ENCODE measurements at regions not wholly inside any gene's neighbourhood (a gene's known extent, or its start where the extent isn't known, plus 50 kb on each side); places are given as distances from the start of the nearest gene placed in this dataset.
"Not testable (repeated sequence)": the region's sequence is repeated elsewhere in the genome, so short reads cannot be mapped to it uniquely, and the experiment has no call there.

DNA sequence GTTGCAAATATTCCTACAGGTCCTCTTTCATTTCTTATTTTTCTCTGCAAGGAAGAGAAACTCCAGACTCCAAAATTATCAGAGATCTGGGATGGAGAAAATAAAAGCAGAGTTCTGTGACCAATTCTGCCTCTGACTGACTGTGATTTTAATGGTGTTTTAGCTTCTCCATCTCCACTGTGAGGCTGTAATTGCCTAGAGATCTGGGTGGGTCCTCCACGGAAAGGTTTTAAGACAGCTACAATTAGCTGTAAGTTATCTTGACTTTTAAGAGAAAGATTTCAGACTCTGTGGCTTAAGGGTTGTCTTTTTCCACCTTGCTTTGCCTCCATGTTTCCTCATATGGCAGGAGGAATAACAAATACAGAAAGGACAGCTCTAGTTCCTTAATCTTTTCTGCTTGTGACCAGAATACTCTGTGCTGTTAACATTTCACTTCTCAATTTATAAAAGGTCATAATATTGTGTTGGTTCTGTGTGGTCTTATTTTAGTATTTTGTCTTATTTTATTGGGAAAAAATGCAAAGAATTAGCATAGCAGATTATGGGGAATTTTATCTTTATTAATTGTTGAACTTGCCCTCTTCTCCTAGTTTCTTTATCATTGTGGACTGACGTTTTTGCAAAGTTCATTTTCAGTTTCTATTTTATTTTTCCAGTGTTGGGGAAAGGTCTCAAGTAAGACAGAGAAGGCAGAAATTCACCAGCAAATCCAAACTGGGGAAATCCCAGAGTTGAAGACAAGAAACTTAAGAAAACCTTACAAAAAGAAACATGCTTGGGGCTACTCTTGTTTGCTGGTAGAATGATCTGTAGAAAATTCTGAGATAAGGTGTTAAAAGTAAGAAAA lies 157.9 kb downstream of the RAP2B start:
- no peak for DNase-seq

DNA sequence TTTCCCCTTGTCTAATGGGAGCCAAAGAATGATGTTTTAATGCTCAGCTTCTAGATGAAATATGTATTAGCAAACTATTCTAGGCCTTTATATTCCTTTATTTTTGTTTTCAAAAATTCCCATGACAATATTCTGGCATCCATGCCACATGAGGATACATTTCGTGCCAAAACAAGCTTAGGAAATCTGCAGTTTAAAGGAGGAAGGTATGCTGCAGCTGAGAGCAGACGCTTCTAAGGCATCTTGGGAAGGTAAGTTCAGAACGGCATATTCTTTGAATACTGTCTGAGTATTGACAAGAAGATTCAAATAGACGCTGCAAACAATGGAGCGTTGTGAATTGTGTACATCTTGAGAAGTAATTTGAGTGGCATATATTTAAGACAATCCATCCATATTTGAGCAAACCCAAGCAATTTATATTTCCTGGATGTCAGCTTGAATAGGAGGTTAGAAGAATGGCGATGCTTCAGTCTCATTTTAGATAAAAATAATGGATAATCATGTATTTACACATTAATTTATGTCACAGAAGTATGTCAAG lies 158.6 kb downstream of the RAP2B start:
- no peak for DNase-seq

DNA sequence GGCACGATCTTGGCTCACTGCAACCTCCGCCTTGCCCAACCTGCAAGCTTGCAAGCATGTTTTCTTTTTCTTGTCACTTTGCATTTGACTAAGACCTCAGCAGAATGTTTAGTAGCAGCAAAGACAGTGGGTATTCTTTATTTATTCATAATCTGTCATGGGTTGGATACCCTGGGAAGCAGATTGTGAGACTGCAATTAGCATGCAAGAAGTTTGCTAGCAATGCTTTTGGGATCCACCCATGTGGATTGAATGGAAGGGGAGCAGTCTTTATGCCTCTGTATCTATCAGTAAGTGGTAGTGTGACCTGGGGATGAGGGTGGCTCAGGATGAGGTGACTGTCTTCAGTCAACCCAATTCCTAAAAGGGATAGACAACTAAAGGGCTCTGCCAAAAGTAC lies 166.7 kb downstream of the RAP2B start:
- no peak for DNase-seq

DNA sequence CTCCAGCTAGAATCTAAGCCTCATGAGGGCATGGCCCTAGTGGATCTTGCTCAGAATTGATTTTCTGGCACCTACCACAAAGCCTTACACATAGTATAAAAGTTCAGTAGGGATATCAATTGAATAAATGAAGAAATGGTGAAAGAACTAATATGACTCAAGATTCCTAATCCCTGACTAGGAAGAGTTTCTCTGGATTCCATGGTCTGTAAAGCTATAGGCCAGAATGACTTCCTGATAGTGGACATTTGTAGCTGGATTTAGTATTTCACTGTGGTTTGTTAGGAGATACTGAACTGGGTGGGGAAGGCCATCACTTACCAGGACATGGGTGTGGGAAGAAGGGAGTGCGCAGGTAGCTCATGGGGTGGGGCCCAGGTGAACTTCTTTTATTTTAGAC lies 168.9 kb downstream of the RAP2B start:
- DNase-seq = no peak

DNA sequence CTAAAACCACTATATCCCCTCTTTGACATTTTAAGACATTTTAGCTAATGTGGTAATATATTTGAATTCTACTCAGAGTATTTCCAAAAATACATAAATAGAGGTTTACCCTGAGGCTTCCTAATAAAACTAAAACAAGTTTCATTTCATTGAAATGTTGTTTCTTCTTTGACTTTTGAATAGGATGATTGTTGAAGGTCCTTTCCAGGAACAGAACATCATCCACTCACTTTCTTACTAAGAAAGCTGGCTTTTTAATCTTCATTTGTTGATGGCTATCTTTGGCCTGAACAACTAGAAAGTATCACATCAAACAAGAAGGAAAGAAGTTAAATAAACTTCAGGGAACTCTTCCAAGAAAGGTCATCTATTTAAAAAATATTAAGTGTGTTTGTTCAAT lies 169.7 kb downstream of the RAP2B start:
- no peak for DNase-seq

DNA sequence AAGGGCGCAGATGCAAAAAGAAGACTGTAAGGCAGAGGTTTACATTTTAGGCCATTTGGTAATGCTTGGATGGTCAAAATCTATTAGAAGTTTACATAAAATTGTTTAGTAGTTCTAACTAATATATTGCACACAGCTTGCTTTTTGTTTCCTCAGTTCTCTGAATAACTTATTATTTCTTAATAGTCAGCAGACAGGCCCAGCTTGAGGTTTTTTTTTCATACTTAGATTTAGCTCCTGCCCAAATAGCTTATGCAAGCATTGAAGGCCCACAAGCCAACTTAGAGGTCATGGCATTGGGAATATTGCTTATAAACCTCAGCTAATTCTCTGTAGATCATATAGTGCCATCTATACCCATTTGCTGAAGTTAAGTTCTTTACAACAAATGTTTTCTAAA lies 172.5 kb downstream of the RAP2B start:
- no peak for DNase-seq

DNA sequence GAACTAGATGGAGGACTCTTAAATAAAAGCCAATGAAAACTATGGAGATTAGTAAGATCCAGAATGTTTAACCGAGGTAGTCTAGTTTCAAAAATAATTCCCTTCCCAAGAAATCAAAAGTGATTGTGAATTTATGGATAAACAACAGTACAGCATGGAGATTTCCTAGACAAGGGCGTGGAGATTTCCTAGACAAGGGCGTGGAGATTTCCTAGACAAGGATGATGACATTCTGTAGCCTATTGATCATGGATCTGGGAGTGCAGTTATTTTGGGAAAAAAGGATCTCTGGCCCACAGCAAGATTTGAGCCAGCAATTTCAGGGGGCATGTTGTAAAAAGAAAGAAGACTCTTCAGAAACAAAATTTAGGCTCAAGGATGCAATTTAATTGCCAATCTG lies 175.3 kb downstream of the RAP2B start:
- no peak for DNase-seq

DNA sequence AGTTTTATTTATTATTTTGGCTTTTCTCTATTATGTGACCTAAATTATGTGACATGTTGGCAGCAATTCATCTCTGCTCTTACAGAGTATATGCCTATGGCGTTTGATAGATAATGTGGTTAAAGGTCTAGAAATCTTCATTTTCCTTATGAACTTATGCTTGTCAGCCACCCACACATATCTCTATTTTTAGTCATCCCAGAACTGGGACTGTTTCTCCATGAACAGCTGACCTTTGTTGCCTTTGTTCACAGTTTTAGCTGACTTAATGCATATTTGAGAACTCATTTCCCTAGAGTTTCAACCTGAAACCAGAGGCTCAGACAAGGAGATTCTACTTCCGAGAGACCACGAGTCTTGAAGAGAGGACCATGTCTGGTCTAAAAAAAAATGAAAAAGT lies 176.5 kb downstream of the RAP2B start:
- DNase-seq = no peak

DNA sequence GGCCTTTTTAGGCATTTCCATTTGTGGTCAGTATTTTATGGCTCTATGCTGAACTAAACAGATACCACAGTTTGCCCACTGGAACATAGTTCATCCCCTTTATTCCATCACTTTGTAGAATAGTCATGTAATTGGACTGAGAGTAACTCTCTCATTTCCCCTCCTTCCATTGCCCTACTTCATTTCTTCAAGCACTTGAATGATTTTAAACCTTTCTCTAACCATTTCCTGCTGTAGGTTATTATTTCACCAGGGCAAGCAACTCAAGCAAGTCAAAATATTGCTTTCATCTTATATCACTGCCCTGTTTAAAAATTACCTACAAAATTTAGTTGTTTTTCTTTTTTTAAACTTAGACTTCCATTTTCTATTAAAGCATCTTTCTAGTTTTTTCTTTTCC lies 177.0 kb downstream of the RAP2B start:
- DNase-seq = no peak

DNA sequence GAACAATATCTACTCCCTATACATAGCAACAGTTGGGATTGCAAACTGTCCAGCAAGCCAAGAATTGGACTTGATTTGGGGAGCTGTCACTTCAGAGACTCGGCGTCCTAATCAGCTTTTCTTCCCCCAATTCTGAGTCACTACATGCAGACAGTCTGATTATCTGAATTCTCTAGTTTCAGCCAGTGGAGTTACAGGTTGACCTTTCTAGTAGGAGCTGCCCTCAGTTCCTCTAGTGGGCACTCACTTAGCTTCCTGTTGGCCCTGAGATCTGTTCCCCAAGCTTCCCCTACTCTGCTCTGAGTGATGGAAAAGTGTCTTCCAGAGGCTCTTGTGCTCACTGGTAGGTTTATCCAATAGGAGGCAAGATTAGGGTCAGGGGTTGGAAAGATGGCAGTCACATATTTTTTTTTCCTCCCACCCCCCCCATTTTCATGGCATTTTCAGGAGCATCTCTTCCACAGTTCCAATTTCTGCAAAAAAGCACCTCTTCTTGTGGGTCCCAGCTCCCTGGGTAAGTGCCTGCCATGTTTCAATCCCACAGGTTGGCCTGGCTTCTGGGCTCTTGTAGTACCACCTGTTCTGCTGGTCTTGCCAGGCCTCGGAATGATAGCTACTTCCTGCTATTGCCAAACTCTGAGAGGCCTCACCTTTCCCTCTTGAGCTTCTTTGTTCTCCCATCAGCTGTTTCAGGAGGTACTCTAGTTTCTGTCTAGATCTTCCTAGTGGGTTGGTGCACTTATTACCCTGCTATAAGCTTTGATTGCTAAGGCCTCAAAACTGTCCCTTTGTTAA lies 182.2 kb downstream of the RAP2B start:
- DNase-seq = no peak

DNA sequence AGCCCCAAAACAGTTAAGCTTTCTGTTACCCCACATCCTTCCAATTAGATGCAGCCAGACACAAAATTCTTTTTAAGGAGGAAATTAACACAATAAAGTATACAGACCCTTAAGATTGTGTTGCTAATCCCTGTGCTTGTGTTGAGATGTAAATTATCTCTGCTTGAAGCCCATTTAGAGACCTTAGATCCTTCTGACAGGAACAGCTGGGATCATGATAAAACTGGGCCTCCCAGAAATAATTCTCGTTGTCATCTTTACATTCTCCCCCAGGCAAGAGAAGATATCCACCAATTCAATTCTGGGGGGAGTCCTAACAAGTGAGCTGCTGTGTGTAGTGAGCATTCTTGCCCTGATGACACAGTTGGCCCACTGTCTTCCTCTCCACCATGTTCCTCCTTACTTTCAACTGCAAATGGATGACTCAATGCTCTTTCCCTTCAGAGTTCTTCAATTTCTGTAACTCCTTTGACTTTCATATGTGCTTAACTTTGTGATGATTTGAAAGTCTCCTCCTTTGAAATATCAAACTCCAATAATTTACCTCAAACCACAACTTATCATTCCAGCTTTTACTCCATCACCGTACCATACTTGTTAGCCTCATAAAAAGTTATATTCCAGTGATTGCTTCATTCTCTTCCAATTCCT lies 186.6 kb downstream of the RAP2B start:
- peak; percentile 48 for DNase-seq

DNA sequence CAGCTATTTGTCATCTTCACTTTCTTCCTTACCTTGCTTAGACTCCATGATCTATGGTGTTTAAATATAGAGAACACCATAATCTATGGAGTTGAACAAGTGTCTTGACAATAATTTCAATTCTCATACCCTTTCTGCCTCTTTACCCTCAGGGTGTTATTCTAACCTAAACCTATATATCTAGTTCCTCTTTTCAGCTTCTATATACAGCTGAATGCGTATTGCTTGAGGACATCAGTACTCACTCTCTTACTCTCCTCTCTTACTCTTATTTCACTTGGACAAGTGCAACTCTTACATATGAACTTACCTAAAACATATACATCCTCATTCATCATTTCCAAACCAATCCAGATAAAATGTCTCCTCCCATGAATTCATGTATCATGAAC lies 187.1 kb downstream of the RAP2B start:
- peak; percentile 60 for DNase-seq

DNA sequence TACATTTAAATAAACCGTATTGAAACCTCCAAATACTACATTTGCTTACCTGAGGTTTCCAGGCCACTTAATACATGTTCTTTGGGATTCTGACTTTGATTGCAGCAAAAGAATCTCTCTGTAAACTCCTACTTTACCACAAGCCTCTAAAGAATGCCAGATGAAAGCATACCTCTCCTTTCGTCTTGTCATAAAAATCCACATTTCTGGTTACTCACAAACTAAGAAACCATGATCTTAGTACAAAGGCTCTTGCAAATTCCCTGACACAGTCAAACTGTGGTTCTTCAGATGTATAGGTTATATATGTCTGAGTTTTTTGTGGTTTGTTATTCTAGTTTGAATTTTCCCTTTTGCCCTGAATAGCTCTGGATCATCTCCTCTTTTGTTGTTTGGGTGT lies 188.4 kb downstream of the RAP2B start:
- no peak for DNase-seq

DNA sequence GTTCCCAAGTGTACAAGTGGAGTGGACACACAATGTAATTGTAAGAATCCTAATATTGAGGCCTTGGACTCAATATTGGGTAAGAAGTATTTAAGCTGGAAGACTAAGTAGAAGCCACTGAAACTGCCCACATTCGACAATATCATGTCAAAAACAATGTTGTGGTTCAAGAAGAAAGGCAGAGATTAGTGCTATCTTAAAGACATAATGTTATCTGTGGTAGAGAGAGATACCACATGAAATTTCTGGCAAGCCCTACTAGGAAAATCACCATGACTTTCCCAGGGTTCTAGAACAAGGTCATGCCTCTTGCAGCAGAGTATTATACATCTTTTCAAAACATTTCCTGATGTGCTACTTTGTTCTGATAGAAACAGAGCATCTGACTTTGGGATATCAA lies 192.6 kb downstream of the RAP2B start:
- DNase-seq = no peak

DNA sequence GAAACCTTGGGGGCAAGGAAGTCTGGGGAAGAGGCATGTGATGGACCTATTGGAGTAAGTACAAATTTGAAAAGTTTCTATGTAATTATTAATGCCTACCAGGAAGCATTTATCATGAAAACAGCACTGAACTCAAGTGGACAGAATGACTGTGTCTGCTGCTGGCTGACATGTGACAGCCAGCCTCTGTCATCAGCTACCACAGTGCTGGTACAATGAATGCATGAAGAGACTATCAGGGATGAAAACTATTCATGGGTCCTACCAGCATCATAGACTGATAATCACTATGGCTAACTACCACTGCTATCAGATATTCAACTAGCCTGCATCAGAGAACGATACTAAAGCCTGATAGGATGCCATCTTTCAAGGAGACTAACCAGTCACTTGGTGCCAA lies 193.5 kb downstream of the RAP2B start:
- no peak for DNase-seq

DNA sequence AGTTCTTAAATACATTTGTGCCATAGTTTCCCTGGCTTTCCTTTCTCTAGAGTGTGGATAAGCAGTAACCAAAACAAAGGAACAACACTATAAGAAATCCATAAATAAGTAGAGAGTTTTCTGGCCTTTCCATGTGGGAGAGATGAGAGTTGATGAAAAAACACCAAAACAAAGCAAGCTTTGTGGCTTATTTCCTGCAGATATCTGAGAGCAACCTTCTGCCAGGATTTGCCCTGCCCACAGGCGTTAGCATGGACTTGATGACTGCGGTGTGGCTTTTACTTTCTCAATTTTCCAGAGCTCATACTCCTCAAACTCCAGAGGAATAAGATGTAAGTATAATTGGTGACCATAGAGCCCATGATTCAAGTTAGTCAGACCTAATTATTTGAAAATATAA lies 194.9 kb downstream of the RAP2B start:
- no peak for DNase-seq

DNA sequence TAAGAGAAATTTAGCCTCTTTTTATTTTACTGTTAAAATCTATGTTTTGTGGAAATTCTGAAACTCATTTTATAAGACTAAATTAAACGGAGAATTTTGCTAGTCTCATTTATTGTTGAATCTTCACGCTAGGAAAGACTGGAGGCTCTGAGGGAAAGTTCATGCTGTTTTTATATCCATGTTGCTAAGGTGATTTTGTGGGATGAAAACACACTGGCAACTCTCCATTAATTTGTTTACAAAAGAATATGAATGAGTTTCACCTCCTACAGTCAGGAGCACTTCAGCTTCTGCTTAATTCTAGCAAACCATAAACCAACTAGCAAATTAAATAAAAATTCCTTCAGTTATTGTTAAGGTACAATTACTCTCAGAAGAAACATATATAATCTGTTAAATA lies 195.4 kb downstream of the RAP2B start:
- DNase-seq = no peak

DNA sequence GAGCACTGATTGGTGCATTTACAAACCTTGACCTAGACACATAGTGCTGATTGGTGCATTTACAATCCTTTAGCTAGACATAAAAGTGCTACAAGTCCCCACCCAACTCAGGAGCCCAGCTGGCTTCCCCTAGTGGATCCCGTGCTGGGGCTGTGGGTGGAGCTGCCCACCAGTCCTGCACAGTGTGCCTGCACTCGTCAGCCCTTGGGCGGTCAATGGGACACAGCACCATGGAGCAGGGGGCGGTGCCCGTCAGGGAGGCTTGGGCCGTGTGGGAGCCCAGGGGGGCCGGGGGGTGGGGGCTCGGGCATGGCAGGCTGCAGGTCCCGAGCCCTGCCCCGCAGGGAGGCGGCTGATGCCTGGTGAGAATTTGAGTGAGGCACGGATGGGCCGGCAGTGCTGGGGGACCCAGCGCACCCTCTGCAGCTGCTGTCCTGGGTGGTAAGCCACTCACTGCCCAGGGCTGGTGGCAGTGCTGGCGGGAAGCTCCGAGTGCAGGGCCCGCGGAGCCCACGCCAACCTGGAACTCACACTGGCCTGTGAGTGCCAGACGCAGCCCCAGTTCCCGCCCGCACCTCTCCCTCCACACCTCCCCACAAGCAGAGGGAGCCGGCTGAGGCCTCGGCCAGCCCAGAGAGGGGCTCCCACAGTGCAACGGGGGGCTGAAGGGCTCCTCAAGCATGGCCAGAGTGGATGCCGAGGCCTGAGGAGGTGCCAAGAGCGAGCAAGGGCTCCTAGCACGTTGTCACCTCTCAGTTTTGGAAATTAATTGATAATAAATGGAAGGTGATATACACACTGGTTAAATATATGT lies 207.7 kb downstream of the RAP2B start:
- DNase-seq = no peak

DNA sequence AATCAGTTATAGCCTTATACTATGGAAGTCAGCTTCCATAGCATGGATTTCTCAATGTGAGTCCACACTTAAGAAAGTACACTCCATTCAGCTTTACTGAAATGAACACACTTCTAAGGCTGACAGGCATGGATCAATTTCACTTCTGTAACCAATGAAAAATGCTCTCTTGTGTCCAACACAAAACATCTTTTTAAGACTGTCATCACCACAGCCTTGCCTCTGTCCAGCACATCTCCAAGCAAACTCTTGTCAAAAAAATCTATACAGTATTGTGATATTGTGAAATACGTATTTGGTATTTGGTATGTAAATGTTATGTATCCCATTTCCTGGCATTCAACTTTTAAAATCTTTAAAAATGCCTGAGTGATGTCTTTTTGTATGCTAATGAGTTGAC lies 208.7 kb downstream of the RAP2B start:
- DNase-seq = peak; percentile 23

DNA sequence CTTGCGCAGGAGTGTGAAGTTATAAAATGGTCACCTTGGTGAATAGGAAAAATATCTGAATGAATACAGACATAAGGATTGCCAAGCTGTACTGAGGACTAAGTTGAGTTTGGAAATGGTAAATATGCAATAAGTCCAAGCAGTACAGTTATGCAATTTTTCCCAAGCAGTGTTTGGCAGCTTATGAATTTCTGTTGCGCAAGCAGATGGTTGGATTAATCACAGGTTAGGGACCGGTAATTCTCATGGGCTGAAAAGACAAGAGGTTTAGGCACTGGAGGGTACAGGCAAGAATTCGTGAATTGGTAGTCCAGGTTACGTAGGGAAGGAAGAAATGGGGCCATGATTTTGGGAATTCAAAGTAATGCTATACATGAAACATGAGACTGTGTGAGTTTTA lies 210.3 kb downstream of the RAP2B start:
- peak; percentile 23 for DNase-seq

DNA sequence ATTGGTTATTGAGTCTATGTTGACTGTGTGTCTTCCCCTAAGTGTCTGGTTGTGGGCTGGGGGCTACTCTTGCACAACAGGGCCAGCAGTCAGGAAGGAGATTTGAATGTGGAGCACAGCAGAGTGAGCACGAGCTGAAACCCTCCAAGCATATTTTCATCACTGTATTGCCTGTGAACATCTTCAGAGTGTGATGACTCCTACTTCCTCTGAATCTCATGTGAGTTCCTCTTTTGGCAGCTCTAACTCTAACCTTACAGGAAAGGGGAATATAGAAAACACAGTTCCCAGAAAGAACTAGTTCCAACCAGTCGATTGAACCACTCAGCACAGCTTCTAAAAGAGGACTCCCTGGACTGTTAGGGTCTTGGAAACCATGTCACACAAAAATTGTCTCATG lies 211.6 kb downstream of the RAP2B start:
- peak; percentile 97 for DNase-seq

DNA sequence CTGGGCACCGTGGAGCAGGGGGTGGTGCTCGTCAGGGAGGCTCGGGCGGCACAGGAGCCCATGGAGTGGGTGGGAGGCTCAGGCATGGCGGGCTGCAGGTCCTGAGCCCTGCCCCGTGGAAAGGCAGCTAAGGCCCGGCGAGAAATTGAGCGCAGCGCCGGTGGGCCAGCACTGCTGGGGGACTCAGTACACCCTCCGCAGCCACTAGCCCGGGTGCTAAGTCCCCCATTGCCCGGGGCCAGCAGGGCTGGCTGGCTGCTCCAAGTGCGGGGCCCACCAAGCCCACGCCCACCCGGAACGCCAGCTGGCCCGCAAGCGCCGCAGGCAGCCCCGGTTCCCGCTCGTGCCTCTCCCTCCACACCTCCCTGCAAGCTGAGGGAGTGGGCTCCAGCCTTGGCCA lies 216.3 kb downstream of the RAP2B start:
- not testable (repeated sequence) for DNase-seq

DNA sequence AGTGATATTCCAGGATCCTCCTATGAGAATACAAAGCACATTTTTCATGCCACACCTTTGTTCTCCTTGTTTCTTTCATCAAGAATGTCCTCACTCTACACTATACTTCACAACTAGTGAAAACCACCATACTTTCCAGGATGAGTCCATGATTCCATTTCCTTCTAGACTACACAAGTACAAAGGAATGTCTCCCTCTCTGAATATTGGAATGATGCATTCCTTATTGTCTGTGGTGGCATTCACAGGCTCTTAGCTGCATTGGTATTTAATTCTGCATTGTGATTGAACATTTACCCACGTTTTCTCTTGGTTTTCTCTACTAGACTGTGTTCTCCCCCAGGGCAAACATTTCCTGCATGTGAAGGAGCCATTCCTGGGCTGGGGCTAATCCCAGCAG lies 217.5 kb downstream of the RAP2B start:
- no peak for DNase-seq
